Esophagus muscularis mucosa (tissue), 3 donors: ENCODE measurements at regions not wholly inside any gene's neighbourhood (a gene's known extent, or its start where the extent isn't known, plus 50 kb on each side); places are given as distances from the start of the nearest gene placed in this dataset.

Experiments
- POLR2A ChIP-seq: fragments of 450-650 bp; IDR thresholded peaks from one replicate; pipeline ENCODE4 v1.6.1; 2017; ENCODE audit warnings: antibody characterized with exemption, moderate library complexity, mild to moderate bottlenecking, low read depth
- TF ChIP-seq, protein P1 (sequence below), 3 experiments: fragments of 200-600 bp in 2 of 3; fragments of 450-650 bp in 1 of 3; sonication (generic) in 2 of 3; IDR thresholded peaks; one replicate each; pipeline ENCODE4 v1.5.1; 2017 to 2019; ENCODE audit warnings: antibody characterized with exemption in 3 of 3, mild to moderate bottlenecking in 2 of 3, moderate library complexity in 1 of 3

DNA sequence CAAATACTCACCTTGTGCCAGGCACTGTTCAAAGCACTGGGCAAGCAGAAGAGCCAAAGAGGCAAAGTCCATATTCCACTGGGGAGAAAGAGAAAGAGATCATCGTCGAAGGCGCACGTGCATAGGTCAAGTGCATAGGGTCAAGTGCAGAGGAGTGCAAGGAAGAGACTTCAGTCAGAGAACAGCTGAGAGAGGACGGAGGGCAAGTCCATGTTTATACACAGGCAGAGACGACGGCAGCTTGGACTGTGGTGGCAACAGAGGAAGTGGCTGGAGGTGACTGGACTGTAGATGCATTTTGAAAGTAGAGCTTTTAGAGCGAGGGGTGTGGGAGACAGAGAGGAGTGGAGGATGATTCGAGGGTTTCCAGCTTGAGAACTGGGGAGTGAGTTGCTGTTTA, 74.7 kb upstream of the SDK2 start:
- TF ChIP-seq POLR2A, result no peak
- TF ChIP-seq, protein P1, sequence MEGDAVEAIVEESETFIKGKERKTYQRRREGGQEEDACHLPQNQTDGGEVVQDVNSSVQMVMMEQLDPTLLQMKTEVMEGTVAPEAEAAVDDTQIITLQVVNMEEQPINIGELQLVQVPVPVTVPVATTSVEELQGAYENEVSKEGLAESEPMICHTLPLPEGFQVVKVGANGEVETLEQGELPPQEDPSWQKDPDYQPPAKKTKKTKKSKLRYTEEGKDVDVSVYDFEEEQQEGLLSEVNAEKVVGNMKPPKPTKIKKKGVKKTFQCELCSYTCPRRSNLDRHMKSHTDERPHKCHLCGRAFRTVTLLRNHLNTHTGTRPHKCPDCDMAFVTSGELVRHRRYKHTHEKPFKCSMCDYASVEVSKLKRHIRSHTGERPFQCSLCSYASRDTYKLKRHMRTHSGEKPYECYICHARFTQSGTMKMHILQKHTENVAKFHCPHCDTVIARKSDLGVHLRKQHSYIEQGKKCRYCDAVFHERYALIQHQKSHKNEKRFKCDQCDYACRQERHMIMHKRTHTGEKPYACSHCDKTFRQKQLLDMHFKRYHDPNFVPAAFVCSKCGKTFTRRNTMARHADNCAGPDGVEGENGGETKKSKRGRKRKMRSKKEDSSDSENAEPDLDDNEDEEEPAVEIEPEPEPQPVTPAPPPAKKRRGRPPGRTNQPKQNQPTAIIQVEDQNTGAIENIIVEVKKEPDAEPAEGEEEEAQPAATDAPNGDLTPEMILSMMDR (IDR thresholded peaks at IDR 0.05), result no peak
